GM20000 (cell line): ENCODE measurements at regions not wholly inside any gene's neighbourhood (a gene's known extent, or its start where the extent isn't known, plus 50 kb on each side); places are given as distances from the start of the nearest gene placed in this dataset.

Source experiments
- DNase-seq: peaks from one replicate; pipeline ENCODE4 v3.0.0; 2012; ENCODE audit warnings: low spot score
- TF ChIP-seq, protein P1 (sequence below): IDR thresholded peaks from 2 replicates; pipeline ENCODE4 v1.5.1; 2012; ENCODE audit warnings: mild to moderate bottlenecking, control low read depth; ENCODE audit errors: extremely low read depth, missing control alignments

- TF ChIP-seq, protein P1, sequence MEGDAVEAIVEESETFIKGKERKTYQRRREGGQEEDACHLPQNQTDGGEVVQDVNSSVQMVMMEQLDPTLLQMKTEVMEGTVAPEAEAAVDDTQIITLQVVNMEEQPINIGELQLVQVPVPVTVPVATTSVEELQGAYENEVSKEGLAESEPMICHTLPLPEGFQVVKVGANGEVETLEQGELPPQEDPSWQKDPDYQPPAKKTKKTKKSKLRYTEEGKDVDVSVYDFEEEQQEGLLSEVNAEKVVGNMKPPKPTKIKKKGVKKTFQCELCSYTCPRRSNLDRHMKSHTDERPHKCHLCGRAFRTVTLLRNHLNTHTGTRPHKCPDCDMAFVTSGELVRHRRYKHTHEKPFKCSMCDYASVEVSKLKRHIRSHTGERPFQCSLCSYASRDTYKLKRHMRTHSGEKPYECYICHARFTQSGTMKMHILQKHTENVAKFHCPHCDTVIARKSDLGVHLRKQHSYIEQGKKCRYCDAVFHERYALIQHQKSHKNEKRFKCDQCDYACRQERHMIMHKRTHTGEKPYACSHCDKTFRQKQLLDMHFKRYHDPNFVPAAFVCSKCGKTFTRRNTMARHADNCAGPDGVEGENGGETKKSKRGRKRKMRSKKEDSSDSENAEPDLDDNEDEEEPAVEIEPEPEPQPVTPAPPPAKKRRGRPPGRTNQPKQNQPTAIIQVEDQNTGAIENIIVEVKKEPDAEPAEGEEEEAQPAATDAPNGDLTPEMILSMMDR = no peak
- DNase-seq = no peak
Observed at GRCh38 chr6:56378507-56378906, 131.1 kb upstream of the COL21A1 start.

- TF ChIP-seq, protein P1 = no peak
- no peak for DNase-seq
Observed at GRCh38 chr6:56377295-56377694, 129.9 kb upstream of the COL21A1 start.

DNA sequence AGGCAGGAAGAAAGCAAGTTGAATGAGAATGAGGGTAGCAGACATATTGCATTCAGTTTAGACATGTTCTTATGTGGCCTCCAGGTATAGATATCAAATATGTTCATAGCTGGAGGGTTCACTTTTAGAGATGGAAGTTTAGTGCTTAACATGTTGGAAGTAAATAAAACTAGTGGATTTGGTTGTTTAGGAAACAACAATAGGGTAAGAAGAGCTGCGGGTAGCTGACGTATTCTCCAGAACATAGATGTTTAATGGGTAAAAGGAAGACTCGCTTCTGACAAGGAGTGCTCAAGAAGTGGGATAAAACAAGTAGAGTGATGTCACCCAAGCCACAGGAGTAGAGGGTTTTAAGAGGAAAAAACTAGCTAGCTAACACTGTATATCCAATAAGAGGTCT, 128.4 kb upstream of the COL21A1 start:
- TF ChIP-seq, protein P1 = no peak
- DNase-seq = no peak

DNA sequence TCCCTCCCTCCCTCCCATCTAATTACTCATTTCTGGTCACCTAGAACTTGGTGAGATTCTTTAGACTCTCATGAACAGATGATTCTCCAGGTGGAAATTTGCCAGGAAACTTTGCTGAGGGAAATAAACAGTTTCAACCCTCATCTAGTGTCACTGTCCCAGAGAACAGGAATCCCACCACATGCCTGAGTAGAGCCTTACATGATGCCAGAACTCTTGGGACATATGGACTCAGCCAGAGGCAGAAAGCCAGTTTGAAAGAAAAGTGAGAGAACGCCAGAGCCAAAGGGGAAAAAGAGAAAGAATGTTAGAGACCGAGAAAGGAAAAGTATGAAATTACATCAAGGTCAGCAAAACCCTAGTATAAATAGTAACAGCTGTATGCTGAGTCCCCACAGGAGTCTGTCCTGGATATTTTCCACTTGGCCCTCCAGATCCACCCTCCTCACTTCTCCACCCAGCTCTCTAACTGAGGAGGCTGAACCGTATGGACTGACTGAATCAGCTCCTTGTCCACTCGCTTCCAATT, 127.5 kb upstream of the COL21A1 start:
- TF ChIP-seq, protein P1 = no peak
- no peak for DNase-seq

GRCh38 chr6:56372406-56372995, 125.1 kb upstream of the COL21A1 start:
- no peak for DNase-seq

DNA sequence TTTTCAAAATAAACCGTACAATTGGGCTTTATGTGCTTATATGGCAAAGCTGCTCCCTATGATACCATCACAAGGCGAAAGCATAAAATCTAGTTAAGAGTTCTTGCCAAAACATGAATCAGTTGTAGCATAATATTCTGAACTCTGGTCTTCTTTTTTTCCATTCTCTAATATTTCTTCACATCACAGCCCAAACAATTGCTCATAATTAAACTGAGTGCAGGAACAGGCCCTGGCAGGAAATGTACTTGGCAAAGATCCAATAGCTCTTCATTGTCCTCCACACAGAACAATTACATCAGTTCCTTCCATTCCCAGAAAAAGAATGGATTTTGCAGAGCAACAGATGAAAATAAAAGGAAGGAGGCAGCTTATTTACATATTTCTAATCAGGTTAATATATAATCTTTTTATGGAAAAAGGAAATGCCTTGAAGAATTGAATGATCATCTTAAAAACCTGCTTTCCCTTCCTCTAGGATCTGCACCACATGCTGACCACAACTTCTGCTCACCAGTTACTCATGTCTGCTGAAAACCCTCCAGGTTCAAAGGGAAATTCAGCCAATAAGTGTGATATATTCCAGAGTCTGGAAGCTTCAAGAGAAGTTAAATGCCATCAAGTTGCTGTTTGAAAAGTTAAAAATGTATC, 123.3 kb upstream of the COL21A1 start:
- peak; percentile 15 for DNase-seq

More at GRCh38 chr6:56372406-56372995, 125.1 kb upstream of the COL21A1 start:
- TF ChIP-seq, protein P1 = no peak

GRCh38 chr6:56370127-56370540, 122.8 kb upstream of the COL21A1 start:
- TF ChIP-seq, protein P1 = no peak
- DNase-seq = no peak

More for the DNA sequence above, 123.3 kb upstream of the COL21A1 start:
- TF ChIP-seq, protein P1 = no peak
